ENCODE measurements at regions not wholly inside any gene's neighbourhood (a gene's known extent, or its start where the extent isn't known, plus 50 kb on each side); places are given as distances from the start of the nearest gene placed in this dataset.
"Not testable (repeated sequence)": the region's sequence is repeated elsewhere in the genome, so short reads cannot be mapped to it uniquely, and the experiment has no call there.

GRCh38 chr2:208609166-208609804 is 202.7 kb downstream of the PTH2R start:
- no peaks in the 10 kb centered on the region for H3K36me3 ChIP-seq
- no peaks in the 10 kb centered on the region for H3K4me1 ChIP-seq
- TF ChIP-seq CTCF (IDR thresholded peaks at IDR 0.05), result no peak
- H3K27me3 ChIP-seq, result no peaks in the 10 kb centered on the region
- no peak overlapping the region for H3K4me3 ChIP-seq
- no peaks in the 10 kb centered on the region for H3K9me3 ChIP-seq
- no peak overlapping the region for H3K27ac ChIP-seq
- no peak for DNase-seq
- intact Hi-C loops (cut with DNase I; ENCODE audit: low total_unique reads), result no loop called here

- H3K9me3 ChIP-seq; intact Hi-C loops (cut with DNase I; ENCODE audit: low total_unique reads); H3K27ac ChIP-seq; H3K36me3 ChIP-seq; H3K4me3 ChIP-seq; H3K27me3 ChIP-seq; H3K4me1 ChIP-seq; DNase-seq: not testable (repeated sequence)
Observed at GRCh38 chr2:208615675-208616074, 209.1 kb downstream of the PTH2R start.

GRCh38 chr2:208618220-208618619 is 211.6 kb downstream of the PTH2R start:
- no peaks in the 10 kb centered on the region for H3K4me1 ChIP-seq
- H3K36me3 ChIP-seq, result no peaks in the 10 kb centered on the region
- intact Hi-C loops (cut with DNase I; ENCODE audit: low total_unique reads), result no loop called here
- no peak overlapping the region for H3K4me3 ChIP-seq
- no peak for DNase-seq
- no peak for TF ChIP-seq CTCF (IDR thresholded peaks at IDR 0.05)
- H3K9me3 ChIP-seq, result peaks cover 0 to 4% (median 0%) of the 10 kb centered on the region in 3 donors
- no peak overlapping the region for H3K27ac ChIP-seq
- no peaks in the 10 kb centered on the region for H3K27me3 ChIP-seq

- H3K27me3 ChIP-seq, result no peaks in the 10 kb centered on the region
- intact Hi-C loops (cut with DNase I; ENCODE audit: low total_unique reads), result no loop called here
- H3K36me3 ChIP-seq, result no peaks in the 10 kb centered on the region
- no peak overlapping the region for H3K4me3 ChIP-seq
- H3K4me1 ChIP-seq, result no peaks in the 10 kb centered on the region
- TF ChIP-seq CTCF (IDR thresholded peaks at IDR 0.05), result no peak
- peaks cover 0 to 4% (median 0%) of the 10 kb centered on the region in 3 donors for H3K9me3 ChIP-seq
- no peak overlapping the region for H3K27ac ChIP-seq
- DNase-seq, result no peak
Observed at GRCh38 chr2:208619993-208620392, 213.4 kb downstream of the PTH2R start.

- no peak for TF ChIP-seq CTCF (IDR thresholded peaks at IDR 0.05)
- intact Hi-C loops (cut with DNase I; ENCODE audit: low total_unique reads), result no loop called here
- H3K9me3 ChIP-seq, result peaks cover 0 to 4% (median 0%) of the 10 kb centered on the region in 3 donors
- no peak for DNase-seq
- H3K36me3 ChIP-seq, result no peaks in the 10 kb centered on the region
- H3K4me1 ChIP-seq, result no peaks in the 10 kb centered on the region
- no peaks in the 10 kb centered on the region for H3K27me3 ChIP-seq
- H3K4me3 ChIP-seq, result no peak overlapping the region
- no peak overlapping the region for H3K27ac ChIP-seq
Observed at GRCh38 chr2:208620487-208620978, 213.9 kb downstream of the PTH2R start.

GRCh38 chr2:208627110-208627884 is 220.7 kb downstream of the PTH2R start:
- no peaks in the 10 kb centered on the region for H3K9me3 ChIP-seq
- H3K36me3 ChIP-seq, result no peaks in the 10 kb centered on the region
- intact Hi-C loops (cut with DNase I; ENCODE audit: low total_unique reads), result no loop called here

More at GRCh38 chr2:208627110-208627884, 220.7 kb downstream of the PTH2R start:
- DNase-seq, result no peak
- no peaks in the 10 kb centered on the region for H3K4me1 ChIP-seq
- no peak overlapping the region for H3K4me3 ChIP-seq
- no peak for TF ChIP-seq CTCF (IDR thresholded peaks at IDR 0.05)
- H3K27me3 ChIP-seq, result no peaks in the 10 kb centered on the region
- H3K27ac ChIP-seq, result no peak overlapping the region

Data from tibial artery (tissue), 4 donors.